ENCODE measurements at regions not wholly inside any gene's neighbourhood (a gene's known extent, or its start where the extent isn't known, plus 50 kb on each side); places are given as distances from the start of the nearest gene placed in this dataset.
"Not testable (repeated sequence)": the region's sequence is repeated elsewhere in the genome, so short reads cannot be mapped to it uniquely, and the experiment has no call there.

DNA sequence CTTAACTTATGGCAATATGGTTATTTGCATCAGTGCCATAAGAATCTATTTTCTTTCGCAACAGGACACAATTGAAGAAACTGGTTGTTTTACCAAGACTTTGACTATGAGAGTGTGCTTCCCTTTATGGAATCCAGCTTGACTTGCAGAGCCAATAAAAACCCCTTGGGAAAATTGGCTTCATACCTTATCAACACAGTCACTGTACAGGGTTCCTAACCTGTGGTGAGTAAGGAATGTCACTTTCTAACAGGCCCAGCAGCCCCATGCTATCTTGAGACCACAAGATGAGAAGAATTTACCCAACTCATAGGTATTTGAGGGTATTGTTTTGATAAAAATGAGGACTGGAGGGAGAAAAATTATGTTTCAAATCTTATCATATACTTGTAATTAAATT is 418.5 kb upstream of the MAP2 start:
- Histone ChIP-seq H3K4me1 (ENCODE audit: insufficient read depth, low read length, poor library complexity, severe bottlenecking) (no peaks in the 10 kb centered on the region), H3K27ac (ENCODE audit: low read depth, low read length, poor library complexity, severe bottlenecking) (no peak overlapping the region), H3K27me3 (replicated peaks; ENCODE audit: insufficient read depth, low read depth, low read length, poor library complexity) (no peaks in the 10 kb centered on the region), H3K4me3 (ENCODE audit: low read depth, low read length, poor library complexity, severe bottlenecking) (no peak overlapping the region), H3K36me3 (ENCODE audit: insufficient read depth, low read length, poor library complexity, severe bottlenecking) (no peaks in the 10 kb centered on the region), H3K9me3 (ENCODE audit: low read depth, low read length, poor library complexity, severe bottlenecking) (no peaks in the 10 kb centered on the region)
- ChIA-PET POLR2A (ENCODE audit: low non-redundant PET) (no interaction called here), CTCF (no interaction called here)
- TF ChIP-seq, protein P1, sequence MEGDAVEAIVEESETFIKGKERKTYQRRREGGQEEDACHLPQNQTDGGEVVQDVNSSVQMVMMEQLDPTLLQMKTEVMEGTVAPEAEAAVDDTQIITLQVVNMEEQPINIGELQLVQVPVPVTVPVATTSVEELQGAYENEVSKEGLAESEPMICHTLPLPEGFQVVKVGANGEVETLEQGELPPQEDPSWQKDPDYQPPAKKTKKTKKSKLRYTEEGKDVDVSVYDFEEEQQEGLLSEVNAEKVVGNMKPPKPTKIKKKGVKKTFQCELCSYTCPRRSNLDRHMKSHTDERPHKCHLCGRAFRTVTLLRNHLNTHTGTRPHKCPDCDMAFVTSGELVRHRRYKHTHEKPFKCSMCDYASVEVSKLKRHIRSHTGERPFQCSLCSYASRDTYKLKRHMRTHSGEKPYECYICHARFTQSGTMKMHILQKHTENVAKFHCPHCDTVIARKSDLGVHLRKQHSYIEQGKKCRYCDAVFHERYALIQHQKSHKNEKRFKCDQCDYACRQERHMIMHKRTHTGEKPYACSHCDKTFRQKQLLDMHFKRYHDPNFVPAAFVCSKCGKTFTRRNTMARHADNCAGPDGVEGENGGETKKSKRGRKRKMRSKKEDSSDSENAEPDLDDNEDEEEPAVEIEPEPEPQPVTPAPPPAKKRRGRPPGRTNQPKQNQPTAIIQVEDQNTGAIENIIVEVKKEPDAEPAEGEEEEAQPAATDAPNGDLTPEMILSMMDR (conservative IDR thresholded peaks at IDR 0.05; ENCODE audit: low read depth, low read length): no peak
- no peak for TF ChIP-seq EZH2 (IDR thresholded peaks at IDR 0.05; ENCODE audit: borderline replicate concordance, low read depth, low read length, poor library complexity, severe bottlenecking)
- intact Hi-C loops (cut with micrococcal nuclease; ENCODE audit: unreplicated experiment): no loop called here
- no peak for DNase-seq (ENCODE audit: low spot score)
- BruUV-seq (replicated peaks): no TSS peak

DNA sequence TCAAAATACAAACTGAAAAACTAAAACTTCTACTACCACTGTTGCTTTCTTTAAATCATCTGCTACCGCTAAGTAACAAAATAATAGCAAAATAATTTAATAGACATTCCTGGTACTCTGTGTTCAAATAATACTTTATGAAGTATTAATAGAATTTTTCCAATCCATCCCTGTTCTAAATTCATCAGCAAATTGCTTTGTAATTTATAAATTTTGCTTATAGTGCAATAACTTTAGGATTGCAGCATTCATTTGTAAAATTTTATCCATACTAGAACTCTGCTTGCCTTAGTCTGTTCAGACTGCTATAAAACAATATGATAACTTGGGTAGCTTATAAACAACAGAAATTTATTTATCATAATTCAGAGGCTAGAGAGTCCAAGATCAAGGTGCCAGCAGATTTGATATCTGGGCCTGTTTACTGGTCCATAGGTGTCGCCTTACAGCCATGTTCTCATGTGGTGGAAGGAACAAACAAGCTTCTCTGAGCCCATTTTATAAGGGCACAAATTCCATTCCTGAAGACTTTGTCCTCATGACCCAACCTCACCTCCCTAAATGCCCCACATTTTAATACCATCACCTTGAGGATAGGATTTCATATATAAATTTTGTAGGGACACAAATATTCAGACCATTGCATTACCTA is 415.1 kb upstream of the MAP2 start:
- TF ChIP-seq, protein P1 (conservative IDR thresholded peaks at IDR 0.05; ENCODE audit: low read depth, low read length): no peak
- no peak for TF ChIP-seq EZH2 (IDR thresholded peaks at IDR 0.05; ENCODE audit: borderline replicate concordance, low read depth, low read length, poor library complexity, severe bottlenecking)
- DNase-seq (ENCODE audit: low spot score): no peak
- ChIA-PET POLR2A (ENCODE audit: low non-redundant PET) (no interaction called here), CTCF (no interaction called here)
- H3K27ac ChIP-seq (ENCODE audit: low read depth, low read length, poor library complexity, severe bottlenecking): no peak overlapping the region
- H3K4me3 ChIP-seq (ENCODE audit: low read depth, low read length, poor library complexity, severe bottlenecking): no peak overlapping the region
- no TSS peak for BruUV-seq (replicated peaks)
- H3K4me1 ChIP-seq (ENCODE audit: insufficient read depth, low read length, poor library complexity, severe bottlenecking): no peaks in the 10 kb centered on the region
- H3K9me3 ChIP-seq (ENCODE audit: low read depth, low read length, poor library complexity, severe bottlenecking): no peaks in the 10 kb centered on the region
- intact Hi-C loops (cut with micrococcal nuclease; ENCODE audit: unreplicated experiment): no loop called here
- H3K27me3 ChIP-seq (replicated peaks; ENCODE audit: insufficient read depth, low read depth, low read length, poor library complexity): no peaks in the 10 kb centered on the region
- no peaks in the 10 kb centered on the region for H3K36me3 ChIP-seq (ENCODE audit: insufficient read depth, low read length, poor library complexity, severe bottlenecking)

DNA sequence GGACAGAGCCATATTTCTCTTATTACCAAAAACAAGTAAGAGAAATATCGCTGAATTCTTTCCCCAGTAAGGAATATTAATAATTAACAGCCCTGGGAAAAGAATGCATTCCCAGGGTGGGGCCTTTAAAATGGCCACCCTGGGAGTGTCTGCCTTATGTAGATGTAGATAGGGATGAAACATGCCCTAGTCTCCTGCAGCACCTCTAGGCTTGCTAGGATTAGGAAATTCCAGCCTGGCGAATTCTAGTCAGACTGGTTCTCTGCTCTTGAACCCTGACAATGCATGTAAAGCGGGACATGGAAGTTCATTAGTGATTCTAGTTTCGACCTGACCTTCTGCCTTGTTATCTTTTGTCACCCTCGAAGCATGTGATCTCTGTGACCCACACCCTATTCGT is 405.2 kb upstream of the MAP2 start:
- H3K27ac ChIP-seq (ENCODE audit: low read depth, low read length, poor library complexity, severe bottlenecking); POLR2A ChIA-PET (ENCODE audit: low non-redundant PET); H3K27me3 ChIP-seq (replicated peaks; ENCODE audit: insufficient read depth, low read depth, low read length, poor library complexity); H3K4me3 ChIP-seq (ENCODE audit: low read depth, low read length, poor library complexity, severe bottlenecking); H3K4me1 ChIP-seq (ENCODE audit: insufficient read depth, low read length, poor library complexity, severe bottlenecking); CTCF ChIA-PET; DNase-seq (ENCODE audit: low spot score); H3K9me3 ChIP-seq (ENCODE audit: low read depth, low read length, poor library complexity, severe bottlenecking); H3K36me3 ChIP-seq (ENCODE audit: insufficient read depth, low read length, poor library complexity, severe bottlenecking); BruUV-seq (replicated peaks); intact Hi-C loops (cut with micrococcal nuclease; ENCODE audit: unreplicated experiment): not testable (repeated sequence)

DNA sequence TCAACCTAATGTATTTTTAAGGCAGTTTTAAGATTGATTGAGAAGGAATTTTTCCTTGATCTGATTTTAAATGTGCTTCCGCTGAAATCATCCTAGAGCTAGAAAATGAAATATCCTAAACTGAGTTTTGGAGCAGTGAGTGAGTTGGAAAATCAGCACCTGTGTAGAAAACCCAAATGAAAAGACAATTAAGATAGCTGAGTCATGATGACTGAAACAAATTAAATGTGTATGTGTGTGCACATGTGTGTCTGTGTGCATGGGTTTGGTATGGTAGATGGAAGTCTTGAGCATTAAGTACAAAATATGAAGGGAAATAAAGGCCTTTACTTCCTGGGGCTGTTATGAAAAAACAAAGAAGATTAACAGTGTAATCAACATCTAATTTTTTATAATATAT is 394.6 kb upstream of the MAP2 start:
- no peaks in the 10 kb centered on the region for H3K9me3 ChIP-seq (ENCODE audit: low read depth, low read length, poor library complexity, severe bottlenecking)
- intact Hi-C loops (cut with micrococcal nuclease; ENCODE audit: unreplicated experiment): no loop called here
- ChIA-PET CTCF (no interaction called here), POLR2A (ENCODE audit: low non-redundant PET) (interaction anchor here (0.6 kb wide), 1 partner anchor 253 kb away, joined by 6 read pairs; no protein-coding TSS in a partner anchor)
- H3K36me3 ChIP-seq (ENCODE audit: insufficient read depth, low read length, poor library complexity, severe bottlenecking): no peaks in the 10 kb centered on the region
- H3K4me1 ChIP-seq (ENCODE audit: insufficient read depth, low read length, poor library complexity, severe bottlenecking): no peaks in the 10 kb centered on the region
- no peak overlapping the region for H3K27ac ChIP-seq (ENCODE audit: low read depth, low read length, poor library complexity, severe bottlenecking)
- TF ChIP-seq EZH2 (IDR thresholded peaks at IDR 0.05; ENCODE audit: borderline replicate concordance, low read depth, low read length, poor library complexity, severe bottlenecking): no peak
- TF ChIP-seq, protein P1 (conservative IDR thresholded peaks at IDR 0.05; ENCODE audit: low read depth, low read length): no peak
- no peaks in the 10 kb centered on the region for H3K27me3 ChIP-seq (replicated peaks; ENCODE audit: insufficient read depth, low read depth, low read length, poor library complexity)
- no peak overlapping the region for H3K4me3 ChIP-seq (ENCODE audit: low read depth, low read length, poor library complexity, severe bottlenecking)
- no peak for DNase-seq (ENCODE audit: low spot score)
- no TSS peak for BruUV-seq (replicated peaks)

Measured in A673 (cell line).